Inferior parietal cortex (tissue), 1 donor: ENCODE measurements at regions not wholly inside any gene's neighbourhood (a gene's known extent, or its start where the extent isn't known, plus 50 kb on each side); places are given as distances from the start of the nearest gene placed in this dataset.

Experiments used
- DNase-seq: peaks from one replicate; pipeline ENCODE4 v3.0.0-alpha.2; 2016; ENCODE audit errors: extremely low spot score

DNA sequence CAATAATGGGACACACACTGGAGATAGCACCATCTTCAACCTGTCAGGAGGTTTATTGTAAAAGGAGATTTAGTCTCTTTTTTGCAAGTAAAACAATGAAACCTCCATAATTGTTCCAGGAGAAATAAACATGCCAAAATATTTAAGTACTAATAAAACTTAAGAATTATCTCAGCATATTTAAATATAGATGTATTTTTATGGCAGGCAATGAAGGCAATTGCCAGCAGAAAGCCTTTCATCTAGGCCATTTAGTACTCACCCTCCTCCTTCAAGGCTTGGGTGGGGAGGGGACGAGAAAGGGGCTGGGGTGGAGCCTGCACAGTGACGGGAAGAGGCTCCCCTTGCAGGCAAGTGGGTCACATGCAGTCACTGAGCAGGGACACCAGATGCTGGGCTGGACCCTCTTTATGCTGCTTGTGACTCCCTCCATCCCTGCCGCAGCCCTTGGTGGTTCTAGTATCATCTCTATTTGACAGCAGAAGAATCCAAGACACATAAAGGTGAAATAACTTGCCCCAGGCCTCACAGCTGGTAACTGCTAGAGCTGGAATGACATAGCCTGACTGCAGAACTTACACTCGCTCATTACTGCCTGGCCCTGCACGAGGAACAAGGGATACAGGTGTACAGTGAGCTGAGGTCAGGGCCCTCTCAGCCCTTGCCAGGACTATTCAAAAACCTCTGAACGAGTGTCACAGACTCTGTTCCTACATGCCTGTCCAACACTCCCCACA lies 449.5 kb upstream of the ZMIZ1 start:
- DNase-seq = no peak

DNA sequence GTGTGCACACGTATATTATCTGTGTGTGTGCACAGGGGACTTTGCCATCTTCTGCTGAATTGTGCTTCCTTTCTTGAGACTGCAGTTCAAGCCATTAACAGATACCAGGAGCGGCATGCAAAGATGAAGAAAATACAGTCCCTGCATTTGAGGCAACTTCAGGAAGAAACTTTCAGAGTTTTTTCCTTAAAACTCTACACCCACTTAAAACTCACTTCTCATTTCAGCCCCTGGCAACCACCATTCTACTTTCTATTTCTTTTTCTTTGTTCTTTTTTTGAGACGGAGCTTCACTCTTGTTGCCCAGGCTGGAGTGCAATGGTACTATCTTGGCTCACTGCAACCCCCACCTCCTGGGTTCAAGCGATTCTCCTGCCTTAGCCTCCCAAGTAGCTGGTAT lies 448.9 kb upstream of the ZMIZ1 start:
- DNase-seq = no peak

DNA sequence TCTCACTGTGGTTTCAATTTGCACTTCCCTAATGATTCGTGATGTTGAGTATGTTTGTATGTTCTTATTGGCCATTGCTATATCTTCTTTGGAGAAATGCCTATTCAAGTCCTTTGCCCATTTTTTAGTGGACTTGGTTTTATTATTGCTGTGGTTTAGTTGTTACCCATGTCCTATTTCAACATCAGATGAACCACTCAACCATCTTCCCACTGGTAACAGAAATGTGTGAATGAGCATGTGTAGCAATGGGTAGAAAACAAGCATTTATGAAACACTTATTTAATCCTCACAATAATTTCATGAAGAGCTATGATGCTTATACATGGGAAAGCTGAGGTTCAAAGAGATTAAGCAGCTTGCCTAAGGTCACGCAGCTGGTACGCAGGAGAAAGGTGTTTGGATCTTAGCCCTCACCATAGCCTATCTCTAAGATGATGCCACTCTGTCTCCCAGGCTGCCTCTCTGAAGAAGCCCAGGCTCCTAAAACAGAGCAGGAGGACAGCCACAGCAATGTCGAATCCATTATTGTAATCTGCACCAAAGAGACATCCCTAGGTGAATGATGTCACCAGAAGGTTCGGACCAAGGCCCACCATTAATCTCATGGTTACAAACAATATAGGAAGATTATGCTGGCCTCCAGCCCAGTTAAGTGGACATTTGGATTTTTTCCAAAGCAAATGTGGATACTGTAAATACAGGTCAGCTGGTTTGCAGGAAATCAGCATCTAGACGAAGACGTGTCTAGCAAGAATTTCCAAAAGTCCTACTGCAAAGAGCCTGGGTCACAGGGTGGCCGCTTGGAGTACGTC lies 447.6 kb upstream of the ZMIZ1 start:
- DNase-seq = no peak

DNA sequence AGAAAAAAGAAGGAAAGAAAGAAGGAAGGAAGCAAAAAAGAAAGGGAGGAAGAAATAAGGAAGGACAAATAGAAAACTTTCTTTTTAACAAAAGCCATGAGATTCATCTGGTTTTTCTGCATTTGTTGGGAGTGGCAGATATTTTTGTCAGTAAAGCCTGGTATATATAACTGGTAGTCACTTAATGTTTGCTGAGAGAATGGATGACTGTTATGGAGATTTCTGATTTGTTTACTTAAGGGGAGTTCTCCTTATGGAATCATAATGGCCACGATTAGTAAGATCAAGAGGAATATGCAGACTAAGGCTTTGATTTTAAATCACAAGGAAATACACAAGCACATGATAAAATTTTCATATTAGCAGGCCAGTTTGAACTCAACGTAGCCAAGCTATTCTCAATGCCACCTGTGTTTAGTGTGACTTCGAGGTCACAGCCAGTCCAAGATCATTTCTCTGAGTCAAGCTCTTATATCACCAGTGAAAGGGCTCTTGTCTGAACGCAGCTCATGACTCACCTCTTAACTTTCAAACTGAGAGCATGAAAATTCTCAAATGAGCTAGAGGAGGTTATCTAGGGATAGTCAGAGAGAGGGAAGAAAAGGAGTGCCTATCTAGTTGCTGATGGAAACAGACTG lies 445.1 kb upstream of the ZMIZ1 start:
- no peak for DNase-seq

DNA sequence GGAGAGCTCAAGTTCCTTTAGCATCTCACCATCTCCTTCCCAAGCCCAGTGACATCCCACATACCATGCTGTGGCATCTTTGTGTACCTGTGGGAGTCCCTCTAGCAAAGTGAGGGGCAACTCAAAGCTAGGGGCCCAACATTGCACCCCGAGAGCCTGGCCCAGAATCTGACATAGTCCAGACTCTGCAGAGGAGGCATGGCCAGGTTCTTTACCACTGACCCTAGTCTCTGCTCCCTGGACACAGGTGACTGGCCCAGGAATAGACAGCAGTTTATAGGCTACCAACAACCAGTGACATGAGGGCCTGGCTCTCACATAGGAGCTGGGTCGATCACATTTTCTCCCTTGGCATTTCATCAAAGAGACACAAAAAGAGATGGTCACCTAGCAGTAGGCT lies 444.0 kb upstream of the ZMIZ1 start:
- DNase-seq = no peak

DNA sequence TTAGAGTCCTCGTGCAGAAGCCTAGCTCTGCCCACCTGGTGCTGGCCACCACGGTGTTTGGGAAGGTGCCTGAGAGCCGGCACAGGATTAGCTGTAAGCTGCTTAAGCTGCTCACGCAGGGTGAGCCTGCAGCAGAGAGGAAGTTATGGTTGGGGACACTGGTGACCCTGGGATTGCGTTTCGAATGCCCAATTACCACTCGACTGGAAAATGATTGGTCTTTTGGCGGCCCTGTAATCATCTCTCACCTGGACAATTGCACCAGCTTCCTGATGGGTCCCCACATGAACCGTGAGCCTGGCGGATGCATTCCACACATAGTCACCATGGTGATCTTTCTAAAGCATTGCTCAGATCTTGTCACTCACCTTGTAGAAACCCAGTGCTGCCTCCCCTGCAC lies 442.3 kb upstream of the ZMIZ1 start:
- DNase-seq = no peak

DNA sequence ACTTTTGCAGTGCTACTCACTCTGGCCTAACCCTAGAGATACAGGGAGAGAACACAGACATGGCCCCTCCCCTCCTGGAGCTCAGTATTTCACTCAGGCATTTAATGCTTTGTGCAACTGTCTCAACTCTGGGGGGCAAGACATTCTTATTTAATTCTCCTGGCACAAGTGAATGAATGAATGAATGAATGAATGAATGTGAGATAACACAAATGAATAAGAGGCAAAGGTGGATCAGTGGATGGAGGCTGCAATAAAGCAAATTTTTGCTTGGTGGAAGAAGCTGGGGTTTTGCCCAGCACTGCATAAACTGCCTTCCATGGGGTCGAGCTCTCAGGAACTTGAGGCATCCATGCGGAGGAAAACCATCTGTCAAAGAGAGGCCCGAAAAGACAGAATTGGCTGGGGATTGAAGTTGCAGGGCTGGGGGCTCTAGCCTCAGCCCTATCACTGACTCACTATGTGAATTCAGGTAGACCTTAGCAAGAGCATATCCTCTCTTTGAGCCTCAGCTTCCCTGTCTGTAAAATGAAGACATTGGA lies 441.4 kb upstream of the ZMIZ1 start:
- DNase-seq = no peak

DNA sequence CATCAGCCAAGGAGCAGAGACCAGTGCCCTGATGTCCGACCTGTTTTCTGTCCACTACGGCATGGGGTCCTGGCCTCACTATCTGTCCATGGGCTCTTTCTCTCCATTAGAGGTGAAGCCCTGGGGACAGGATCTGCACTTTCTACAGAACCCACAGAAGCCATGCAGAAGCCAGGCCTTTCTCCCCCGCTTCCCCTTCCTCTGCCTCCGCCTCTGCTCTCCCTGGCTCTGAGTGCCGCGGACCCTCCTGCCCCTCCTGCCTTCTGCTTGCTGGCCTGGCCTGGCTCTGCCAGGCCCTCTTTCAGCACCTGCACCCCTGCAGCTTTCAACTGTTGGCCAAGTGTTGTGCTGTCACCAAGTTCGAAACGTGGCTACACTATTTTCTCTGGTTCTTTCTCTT lies 439.8 kb upstream of the ZMIZ1 start:
- no peak for DNase-seq

DNA sequence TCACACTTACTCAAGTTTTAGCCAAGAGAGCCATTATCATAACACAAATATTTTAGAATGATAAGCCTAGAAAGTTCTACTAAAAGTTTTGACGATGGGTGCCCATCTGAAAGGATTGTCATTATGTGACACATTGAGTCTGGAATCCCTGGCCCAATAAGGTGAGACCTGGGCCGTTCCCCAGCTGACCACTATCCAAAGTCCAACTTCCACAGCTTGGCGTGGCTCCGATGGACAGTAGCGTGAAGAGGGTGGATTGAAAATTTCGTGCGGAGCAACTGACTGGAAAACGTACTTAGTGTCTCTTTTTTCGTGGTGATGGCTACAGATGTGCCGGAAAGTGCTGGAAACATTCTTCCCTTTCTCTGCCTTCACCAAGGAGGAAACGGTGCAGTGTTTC lies 439.0 kb upstream of the ZMIZ1 start:
- DNase-seq = no peak

DNA sequence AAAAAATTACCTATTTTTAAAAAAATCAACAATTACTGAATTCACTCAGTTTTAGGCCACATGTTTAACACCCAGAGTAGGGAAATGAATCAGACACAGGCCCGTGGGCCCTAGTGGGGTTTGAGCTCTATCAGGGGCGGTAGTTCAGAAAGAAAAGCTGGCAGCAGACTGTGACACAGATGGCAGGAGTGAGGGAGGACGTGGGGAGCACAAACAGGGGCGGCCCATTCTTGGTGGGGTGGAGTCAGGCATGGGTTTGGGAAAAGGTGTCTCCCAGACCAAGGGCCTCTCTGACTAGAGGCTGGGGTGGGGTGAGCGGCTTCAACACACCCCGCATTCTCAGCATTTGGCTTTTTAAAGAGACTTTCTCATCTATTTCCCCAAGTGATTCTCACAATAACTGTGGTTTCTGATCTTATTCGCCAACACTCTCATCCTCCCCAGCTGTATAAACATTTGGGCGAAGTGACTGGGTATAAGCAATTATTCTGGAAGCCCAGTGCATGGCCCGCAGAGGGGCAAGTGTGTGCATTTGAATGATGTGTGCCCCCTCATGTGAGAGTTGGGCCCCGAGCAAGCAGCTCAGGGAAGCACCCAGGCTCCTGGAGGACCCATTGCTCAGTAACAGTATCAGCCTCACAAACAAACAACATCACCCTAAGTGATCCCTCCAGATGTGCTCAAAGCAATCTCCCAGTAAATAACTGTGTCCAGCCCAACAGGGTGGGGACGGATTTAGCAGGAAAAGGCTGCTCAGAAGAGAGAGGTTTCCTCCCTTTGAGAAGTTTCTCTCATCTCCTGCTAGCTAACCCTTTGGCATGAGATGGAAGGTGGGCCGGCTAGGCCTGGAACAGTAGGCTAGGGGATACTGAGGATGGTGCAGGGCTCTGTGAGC lies 437.6 kb upstream of the ZMIZ1 start:
- no peak for DNase-seq

DNA sequence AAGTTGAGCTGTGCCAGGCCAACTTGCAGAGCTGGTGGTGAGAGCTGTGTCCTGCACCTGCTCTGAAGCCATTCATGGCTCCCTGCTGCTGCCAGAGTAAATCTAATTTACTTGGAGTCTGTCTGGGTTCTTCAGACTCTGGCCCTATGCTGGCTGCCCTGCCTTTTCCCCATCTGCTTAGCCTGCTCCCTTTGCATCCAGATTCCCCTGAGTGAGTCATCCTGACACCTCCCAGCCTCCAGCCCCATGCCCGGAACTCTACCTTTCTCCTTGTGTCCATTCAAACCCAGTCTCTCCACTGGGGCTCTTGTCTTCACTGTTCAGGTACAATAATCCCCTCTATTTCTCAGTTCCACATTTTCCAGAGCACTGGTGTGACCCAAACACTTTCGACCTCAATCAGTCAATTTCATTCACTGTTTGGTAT lies 434.4 kb upstream of the ZMIZ1 start:
- DNase-seq = no peak

DNA sequence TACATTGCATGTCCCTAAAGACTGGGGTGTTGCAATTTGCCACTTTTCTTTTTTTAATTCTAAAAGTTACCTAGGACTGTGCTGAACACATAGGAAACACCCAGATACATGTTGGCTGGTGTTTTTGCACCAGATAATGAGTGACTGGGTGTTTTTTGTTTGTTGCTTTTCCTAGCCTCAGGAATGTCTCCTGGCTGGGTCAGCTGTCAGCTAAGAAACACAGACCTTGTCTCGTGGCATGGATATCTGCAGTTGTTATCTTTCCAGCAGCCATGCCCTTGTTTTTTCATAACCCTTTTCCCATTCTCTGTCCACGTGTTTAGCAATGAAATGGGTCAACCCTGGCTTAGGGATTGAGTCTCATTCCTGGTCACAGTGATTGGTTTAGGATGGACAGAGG lies 433.9 kb upstream of the ZMIZ1 start:
- no peak for DNase-seq

DNA sequence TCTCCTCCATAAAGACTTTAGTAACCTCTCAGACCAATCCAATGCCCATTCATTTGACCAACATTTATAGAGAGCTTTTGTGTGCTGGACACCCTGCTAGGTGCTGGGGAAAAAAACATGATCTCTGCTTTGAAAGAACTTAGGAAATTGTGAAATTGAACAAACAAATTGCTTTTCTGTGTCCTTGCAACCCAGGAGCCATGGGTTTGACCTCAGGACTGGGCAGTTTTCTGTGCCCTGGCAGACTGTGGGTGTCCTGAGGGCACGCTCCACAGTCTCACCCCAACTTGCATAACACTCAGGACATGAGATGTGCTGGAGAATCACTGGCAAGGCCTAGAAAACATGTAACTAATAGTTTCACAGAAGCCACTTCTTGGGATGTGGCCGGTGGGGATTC lies 429.1 kb upstream of the ZMIZ1 start:
- no peak for DNase-seq

DNA sequence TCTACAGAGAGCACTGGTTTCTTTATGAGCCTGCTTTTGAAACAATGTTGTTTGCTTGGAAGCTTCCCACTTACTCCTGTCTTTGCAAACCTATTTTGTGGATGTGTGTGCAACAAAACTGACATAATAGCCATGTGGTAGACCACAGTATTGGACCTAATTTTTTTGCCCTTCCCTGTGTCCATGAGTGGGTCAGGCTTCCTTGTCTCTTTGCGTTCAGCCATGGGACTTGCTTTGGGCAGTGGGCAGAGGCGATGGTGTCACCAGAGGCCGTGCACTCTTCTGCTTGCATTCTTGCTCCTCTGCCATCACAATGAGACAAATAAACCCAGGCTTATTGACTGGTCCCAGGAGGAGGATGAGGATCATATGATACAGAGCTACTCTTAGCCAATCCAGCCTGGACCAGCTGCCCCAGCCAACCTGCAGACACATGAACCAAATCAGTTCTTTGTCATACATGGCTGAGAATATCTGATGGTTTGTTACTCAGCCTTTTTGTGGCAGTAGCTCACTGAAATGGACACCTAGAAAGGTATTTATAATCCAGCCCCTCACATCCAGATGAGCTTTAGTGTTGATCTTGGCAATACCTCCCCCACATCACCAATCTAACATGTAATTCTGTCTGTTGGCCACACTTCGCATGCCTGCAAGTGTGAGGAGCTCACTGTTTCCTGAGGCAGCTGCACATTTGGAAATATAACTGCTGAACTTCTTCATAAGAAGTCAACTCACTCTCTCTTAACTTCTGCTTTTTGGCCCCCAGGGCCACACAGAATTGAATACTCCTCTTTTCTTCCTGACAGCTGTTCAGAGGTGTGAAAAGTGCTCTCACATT lies 427.8 kb upstream of the ZMIZ1 start:
- DNase-seq = no peak

DNA sequence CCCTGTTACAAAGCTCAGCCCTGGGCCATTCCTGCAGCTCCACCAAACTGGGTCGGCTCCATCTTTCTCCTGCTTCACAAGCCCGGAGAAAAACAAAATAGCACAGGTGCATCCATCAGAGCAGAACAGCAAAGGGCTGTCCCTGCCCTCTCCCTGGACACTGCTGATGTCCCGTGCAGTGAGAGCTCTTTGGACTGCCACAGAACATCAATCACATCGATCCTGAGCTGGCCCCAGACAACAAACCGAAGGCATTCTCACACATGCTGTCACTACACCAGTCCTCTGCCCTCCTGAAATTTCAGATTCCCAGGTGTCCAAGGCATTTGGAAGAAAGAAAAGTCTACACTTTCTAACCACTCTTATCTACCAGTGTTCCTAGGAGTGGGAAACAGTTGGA lies 427.1 kb upstream of the ZMIZ1 start:
- no peak for DNase-seq

DNA sequence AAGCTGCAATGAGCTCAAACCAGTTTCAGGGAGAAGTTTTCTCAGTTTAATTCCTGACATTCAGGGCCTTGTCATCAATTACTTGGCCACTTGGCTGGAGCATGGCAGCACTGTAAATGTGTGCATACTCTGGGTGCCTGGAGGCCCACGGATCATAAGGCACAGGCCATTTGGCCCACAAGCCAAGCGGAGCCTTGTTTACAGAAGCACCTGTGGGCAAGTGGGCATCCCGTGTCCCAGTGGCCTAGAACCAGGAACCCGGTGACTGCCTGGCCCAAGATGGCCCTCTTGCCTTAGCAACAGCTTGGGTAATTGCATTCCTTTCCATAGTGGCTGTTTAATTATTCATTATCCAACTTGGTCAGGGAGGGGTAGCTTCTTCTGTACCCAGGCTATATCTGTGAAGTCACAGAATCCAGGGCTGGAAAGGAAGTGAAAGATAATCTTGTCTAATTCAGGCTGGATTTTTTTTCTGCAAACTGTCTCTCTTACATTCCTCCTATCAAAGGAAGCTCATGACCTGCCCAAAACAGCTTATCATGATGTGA lies 426.4 kb upstream of the ZMIZ1 start:
- no peak for DNase-seq

DNA sequence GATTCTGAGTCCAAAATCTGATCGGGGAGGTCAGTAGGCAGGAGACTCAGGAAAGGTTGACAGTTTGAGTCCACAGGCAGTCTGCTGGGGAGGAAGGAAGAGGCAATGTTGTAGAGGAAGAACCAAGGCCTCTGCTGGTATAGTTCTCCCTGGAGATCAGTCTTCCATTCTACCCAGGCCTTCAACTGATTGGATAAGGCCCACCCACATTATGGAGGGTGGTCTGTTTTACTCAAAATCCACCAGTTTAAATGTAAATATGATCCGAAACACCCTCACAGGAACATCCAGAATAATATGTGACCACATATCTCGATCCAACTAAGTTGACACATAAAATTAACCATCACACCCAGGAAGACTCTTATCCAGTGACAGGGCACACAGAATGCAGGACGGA lies 425.3 kb upstream of the ZMIZ1 start:
- DNase-seq = no peak

DNA sequence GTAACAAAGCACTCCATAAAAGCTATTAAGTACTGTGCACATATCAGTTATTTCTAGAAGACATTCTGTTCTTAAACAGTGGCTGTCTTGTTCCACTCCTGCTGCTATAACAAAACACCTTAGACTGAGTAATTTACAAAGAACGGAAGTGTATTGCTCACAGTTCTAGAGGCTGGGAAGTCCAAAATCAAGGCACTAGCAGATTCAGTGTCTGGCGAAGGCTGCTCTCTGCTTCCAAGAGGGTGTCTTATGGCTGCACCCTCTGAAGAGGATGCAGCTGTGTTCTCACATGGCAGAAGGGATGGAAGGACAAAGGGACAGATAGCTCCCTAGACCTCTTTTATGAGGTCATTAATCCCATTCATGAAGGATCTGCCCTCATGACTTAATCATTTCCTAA lies 424.2 kb upstream of the ZMIZ1 start:
- DNase-seq = no peak

DNA sequence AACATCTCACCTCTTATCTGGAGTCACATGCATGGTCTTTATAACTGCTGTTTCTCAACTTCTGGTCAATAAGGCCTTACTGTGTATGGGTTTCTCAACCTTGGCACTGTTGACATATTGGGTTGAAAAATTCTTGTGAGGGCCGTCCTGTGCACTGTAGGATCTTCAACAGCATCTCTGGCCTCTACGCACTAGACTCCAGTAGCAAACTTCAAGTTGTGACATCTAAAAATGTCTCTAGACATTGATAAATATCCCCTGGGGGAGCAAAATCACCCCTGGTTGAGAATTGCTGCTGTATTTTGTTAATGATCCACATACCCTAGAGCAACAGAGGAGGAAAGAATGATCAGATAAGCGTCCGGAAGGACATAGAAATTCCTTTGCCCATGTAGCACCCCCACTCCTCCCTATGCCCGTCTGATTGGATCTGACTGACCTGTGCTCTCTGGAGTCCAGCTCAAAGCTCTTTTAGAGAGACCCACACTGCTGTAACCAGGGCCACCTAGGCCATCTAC lies 423.5 kb upstream of the ZMIZ1 start:
- DNase-seq = no peak

DNA sequence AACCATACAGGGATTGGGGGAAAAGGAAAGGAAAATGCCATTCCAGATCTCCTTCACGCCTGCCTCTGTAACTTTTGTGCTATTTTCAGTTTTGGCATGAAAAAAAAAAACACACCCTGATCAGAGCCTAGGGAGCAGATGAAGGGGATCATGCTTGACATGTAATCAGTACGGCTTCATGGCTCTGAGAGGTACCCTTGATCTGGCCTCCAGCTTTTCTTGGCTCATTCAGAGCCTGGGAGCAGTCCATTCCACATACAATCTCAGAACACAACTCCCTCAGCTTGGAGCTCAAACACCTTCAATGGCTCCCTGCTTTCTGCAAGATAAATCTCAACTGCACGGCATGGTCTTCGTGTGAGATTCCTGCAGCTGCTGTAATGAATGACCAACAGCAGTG lies 422.8 kb upstream of the ZMIZ1 start:
- no peak for DNase-seq
